K562 (cell line): ENCODE measurements at regions not wholly inside any gene's neighbourhood (a gene's known extent, or its start where the extent isn't known, plus 50 kb on each side); places are given as distances from the start of the nearest gene placed in this dataset.

ENCODE experiments used
- BACH1 ChIP-seq: fragments of 200-800 bp; sonication (Bioruptor generic); IDR thresholded peaks from 2 replicates; pipeline ENCODE4 v1.6.1; 2016; ENCODE audit warnings: missing genetic modification characterization, missing compliant biosample characterization
- BRCA1 ChIP-seq, 2 experiments: fragments of 450-650 bp in 1 of 2; sonication (generic) in 1 of 2; formaldehyde crosslinking in 1 of 2; IDR thresholded peaks; 2 replicates each; pipeline versions ENCODE4 v1.5.0 to v1.6.1; 2017 to 2020; ENCODE audit warnings: mild to moderate bottlenecking in 1 of 2, missing genetic modification reagents in 1 of 2
- C11orf30 ChIP-seq: fragments of 450-650 bp; IDR thresholded peaks from 2 replicates; pipeline ENCODE4 v1.6.1; 2016; ENCODE audit warnings: low read depth, mild to moderate bottlenecking
- HDAC3 ChIP-seq: fragments of 450-650 bp; IDR thresholded peaks from 2 replicates; pipeline ENCODE4 v1.6.1; 2018; ENCODE audit warnings: borderline replicate concordance, mild to moderate bottlenecking, moderate library complexity; ENCODE audit not compliant: partially characterized antibody
- HIVEP1 ChIP-seq: fragments of 250-450 bp; sonication (Bioruptor Pico); IDR thresholded peaks from 2 replicates; pipeline ENCODE4 v1.4.0; 2020; ENCODE audit warnings: mild to moderate bottlenecking
- MAFF ChIP-seq: IDR thresholded peaks from 2 replicates; pipeline ENCODE4 v1.6.1; 2012; ENCODE audit warnings: low read length, improper control_type of control experiment
- MEF2A ChIP-seq: IDR thresholded peaks from 2 replicates; pipeline ENCODE4 v1.6.1; 2011; ENCODE audit warnings: low read depth, mild to moderate bottlenecking, low read length, moderate library complexity; ENCODE audit not compliant: control insufficient read depth
- NR4A1 ChIP-seq, 2 experiments: fragments of 250-450 bp in 1 of 2; fragments of 450-650 bp in 1 of 2; sonication (Bioruptor Pico) in 1 of 2; IDR thresholded peaks; 2 replicates each; pipeline versions ENCODE4 v1.4.0 to v1.6.1; 2016 to 2020; ENCODE audit warnings: mild to moderate bottlenecking in 2 of 2, missing compliant biosample characterization in 1 of 2, missing genetic modification characterization in 1 of 2, moderate library complexity in 1 of 2
- SETDB1 ChIP-seq: IDR thresholded peaks from one replicate; pipeline ENCODE4 v1.6.1; 2012; ENCODE audit warnings: low read length, control low read depth, inconsistent platforms
- SUPT5H ChIP-seq: fragments of 450-650 bp; IDR thresholded peaks from 2 replicates; pipeline ENCODE4 v1.6.1; 2016
- ZFP1 ChIP-seq: fragments of 450-650 bp; formaldehyde crosslinking; IDR thresholded peaks from 2 replicates; pipeline ENCODE4 v1.4.0; 2020; ENCODE audit warnings: mild to moderate bottlenecking, mixed read lengths
- ZNF134 ChIP-seq: fragments of 250-450 bp; sonication (Bioruptor Pico); conservative IDR thresholded peaks from 2 replicates; pipeline ENCODE4 v1.4.0; 2020
- ZNF311 ChIP-seq: fragments of 250-450 bp; sonication (Bioruptor Pico); IDR thresholded peaks from 2 replicates; pipeline ENCODE4 v1.4.0; 2020; ENCODE audit warnings: mild to moderate bottlenecking, moderate library complexity
- ZNF551 ChIP-seq: fragments of 250-450 bp; sonication (Bioruptor Pico); IDR thresholded peaks from 2 replicates; pipeline ENCODE4 v1.5.0; 2021; ENCODE audit warnings: mild to moderate bottlenecking, moderate library complexity
- TF ChIP-seq, protein P1 (sequence below), 3 experiments: fragments of 200-800 bp in 1 of 3; fragments of 250-450 bp in 1 of 3; fragments of 450-650 bp in 1 of 3; sonication (Bioruptor Pico) in 1 of 3; sonication (Bioruptor generic) in 1 of 3; formaldehyde crosslinking in 1 of 3; IDR thresholded peaks; 2 replicates each; pipeline versions ENCODE4 v1.6.1 to v1.8.0; 2016 to 2022; ENCODE audit warnings: mild to moderate bottlenecking in 2 of 3, missing genetic modification characterization in 2 of 3, missing compliant biosample characterization in 1 of 3, moderate library complexity in 1 of 3
- TF ChIP-seq, protein P2 (sequence below), 2 experiments: fragments of 200-800 bp in 1 of 2; sonication (Bioruptor generic) in 1 of 2; sonication (generic) in 1 of 2; formaldehyde crosslinking in 1 of 2; IDR thresholded peaks in 1 of 2; conservative IDR thresholded peaks in 1 of 2; 2 replicates each; pipeline versions ENCODE4 v1.5.0 to v1.6.1; 2016 to 2020; ENCODE audit warnings: missing compliant biosample characterization in 1 of 2, missing genetic modification characterization in 1 of 2, missing genetic modification reagents in 1 of 2
- TF ChIP-seq, protein P3 (sequence below): fragments of 450-650 bp; IDR thresholded peaks from 2 replicates; pipeline ENCODE4 v1.6.1; 2018; ENCODE audit warnings: mild to moderate bottlenecking, low read depth; ENCODE audit not compliant: partially characterized antibody
- TF ChIP-seq, protein P4 (sequence below): sonication (generic); formaldehyde crosslinking; IDR thresholded peaks from 2 replicates; pipeline ENCODE4 v1.5.0; 2020; ENCODE audit warnings: missing genetic modification reagents

DNA sequence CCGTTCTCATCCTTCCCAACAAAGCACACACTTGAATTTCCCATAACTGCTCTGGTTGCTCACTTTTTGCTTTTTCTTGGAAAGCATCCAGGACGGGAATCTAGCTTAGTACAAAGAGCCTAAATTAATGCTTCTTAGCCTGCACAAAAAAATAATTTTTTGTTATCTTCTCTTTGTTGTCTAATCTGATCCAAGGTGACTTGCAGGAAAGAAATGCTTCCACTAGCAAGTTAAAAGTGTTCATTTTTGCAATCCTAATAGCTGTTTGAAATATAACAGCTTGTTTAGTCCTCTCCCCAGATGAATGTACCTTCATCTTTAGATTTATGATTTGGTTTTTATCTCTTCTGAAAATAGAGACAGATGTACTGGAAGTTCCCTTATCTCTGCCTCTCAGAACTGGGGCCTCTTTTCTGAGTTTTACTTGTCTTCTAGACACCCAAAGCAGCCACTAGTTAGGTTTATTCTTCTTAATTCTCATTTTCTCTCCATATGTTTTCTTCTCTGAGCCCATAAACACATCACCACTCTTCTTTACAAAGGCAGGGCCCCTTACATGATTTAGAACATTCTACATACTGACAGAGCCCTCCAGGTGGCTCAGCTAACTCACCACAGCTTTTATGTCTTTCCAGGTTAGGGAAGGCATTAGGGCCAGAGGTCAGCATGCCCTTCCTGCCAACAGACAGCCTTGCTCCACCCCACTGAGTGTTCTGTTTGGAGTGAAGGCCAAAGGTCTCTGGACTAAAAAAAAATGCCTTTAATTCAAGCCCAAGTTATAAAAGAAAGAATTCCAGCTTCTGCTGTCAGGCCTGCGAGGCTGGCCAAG is 74.7 kb upstream of the MAP4K3 start (continued):
- TF ChIP-seq SUPT5H = no peak
- no peak for TF ChIP-seq MAFF
- TF ChIP-seq MEF2A = peak; percentile 59
- peak; percentile 90 for TF ChIP-seq HDAC3
- TF ChIP-seq, protein P1, sequence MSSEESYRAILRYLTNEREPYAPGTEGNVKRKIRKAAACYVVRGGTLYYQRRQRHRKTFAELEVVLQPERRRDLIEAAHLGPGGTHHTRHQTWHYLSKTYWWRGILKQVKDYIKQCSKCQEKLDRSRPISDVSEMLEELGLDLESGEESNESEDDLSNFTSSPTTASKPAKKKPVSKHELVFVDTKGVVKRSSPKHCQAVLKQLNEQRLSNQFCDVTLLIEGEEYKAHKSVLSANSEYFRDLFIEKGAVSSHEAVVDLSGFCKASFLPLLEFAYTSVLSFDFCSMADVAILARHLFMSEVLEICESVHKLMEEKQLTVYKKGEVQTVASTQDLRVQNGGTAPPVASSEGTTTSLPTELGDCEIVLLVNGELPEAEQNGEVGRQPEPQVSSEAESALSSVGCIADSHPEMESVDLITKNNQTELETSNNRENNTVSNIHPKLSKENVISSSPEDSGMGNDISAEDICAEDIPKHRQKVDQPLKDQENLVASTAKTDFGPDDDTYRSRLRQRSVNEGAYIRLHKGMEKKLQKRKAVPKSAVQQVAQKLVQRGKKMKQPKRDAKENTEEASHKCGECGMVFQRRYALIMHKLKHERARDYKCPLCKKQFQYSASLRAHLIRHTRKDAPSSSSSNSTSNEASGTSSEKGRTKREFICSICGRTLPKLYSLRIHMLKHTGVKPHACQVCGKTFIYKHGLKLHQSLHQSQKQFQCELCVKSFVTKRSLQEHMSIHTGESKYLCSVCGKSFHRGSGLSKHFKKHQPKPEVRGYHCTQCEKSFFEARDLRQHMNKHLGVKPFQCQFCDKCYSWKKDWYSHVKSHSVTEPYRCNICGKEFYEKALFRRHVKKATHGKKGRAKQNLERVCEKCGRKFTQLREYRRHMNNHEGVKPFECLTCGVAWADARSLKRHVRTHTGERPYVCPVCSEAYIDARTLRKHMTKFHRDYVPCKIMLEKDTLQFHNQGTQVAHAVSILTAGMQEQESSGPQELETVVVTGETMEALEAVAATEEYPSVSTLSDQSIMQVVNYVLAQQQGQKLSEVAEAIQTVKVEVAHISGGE (CRISPR knock-in tag; IDR thresholded peaks at IDR 0.05) = peak in 1 of 3 experiments; percentile 54; a peak in 1 of 6 replicates
- no peak for TF ChIP-seq NR4A1 (CRISPR knock-in tag; IDR thresholded peaks at IDR 0.05)
- TF ChIP-seq NR4A1 (tag; IDR thresholded peaks at IDR 0.05) = no peak
- TF ChIP-seq, protein P2, sequence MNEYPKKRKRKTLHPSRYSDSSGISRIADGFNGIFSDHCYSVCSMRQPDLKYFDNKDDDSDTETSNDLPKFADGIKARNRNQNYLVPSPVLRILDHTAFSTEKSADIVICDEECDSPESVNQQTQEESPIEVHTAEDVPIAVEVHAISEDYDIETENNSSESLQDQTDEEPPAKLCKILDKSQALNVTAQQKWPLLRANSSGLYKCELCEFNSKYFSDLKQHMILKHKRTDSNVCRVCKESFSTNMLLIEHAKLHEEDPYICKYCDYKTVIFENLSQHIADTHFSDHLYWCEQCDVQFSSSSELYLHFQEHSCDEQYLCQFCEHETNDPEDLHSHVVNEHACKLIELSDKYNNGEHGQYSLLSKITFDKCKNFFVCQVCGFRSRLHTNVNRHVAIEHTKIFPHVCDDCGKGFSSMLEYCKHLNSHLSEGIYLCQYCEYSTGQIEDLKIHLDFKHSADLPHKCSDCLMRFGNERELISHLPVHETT (CRISPR knock-in tag; conservative IDR thresholded peaks at IDR 0.05 in 1 of 2, IDR thresholded peaks at IDR 0.05 in 1 of 2) = peak in 1 of 2 experiments; percentile 77; a peak in 2 of 4 replicates
- peak; percentile 43; the same call in 1 of the 2 replicates for TF ChIP-seq BACH1 (tag)
- no peak for TF ChIP-seq ZNF311 (CRISPR knock-in tag)
- no peak for TF ChIP-seq HIVEP1 (CRISPR knock-in tag)
- TF ChIP-seq, protein P3, sequence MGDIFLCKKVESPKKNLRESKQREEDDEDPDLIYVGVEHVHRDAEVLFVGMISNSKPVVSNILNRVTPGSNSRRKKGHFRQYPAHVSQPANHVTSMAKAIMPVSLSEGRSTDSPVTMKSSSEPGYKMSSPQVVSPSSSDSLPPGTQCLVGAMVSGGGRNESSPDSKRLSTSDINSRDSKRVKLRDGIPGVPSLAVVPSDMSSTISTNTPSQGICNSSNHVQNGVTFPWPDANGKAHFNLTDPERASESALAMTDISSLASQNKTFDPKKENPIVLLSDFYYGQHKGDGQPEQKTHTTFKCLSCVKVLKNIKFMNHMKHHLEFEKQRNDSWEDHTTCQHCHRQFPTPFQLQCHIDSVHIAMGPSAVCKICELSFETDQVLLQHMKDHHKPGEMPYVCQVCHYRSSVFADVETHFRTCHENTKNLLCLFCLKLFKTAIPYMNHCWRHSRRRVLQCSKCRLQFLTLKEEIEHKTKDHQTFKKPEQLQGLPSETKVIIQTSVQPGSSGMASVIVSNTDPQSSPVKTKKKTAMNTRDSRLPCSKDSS = no peak
- no peak for TF ChIP-seq ZFP1 (CRISPR knock-in tag)
- 0 out of 2 replicates have a peak, but pooled peaks have one; percentile 30 for TF ChIP-seq C11orf30
- no peak for TF ChIP-seq ZNF551 (CRISPR knock-in tag)
- TF ChIP-seq, protein P4, sequence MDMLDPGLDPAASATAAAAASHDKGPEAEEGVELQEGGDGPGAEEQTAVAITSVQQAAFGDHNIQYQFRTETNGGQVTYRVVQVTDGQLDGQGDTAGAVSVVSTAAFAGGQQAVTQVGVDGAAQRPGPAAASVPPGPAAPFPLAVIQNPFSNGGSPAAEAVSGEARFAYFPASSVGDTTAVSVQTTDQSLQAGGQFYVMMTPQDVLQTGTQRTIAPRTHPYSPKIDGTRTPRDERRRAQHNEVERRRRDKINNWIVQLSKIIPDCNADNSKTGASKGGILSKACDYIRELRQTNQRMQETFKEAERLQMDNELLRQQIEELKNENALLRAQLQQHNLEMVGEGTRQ = no peak
- no peak for TF ChIP-seq BRCA1 (IDR thresholded peaks at IDR 0.05)
- no peak for TF ChIP-seq BRCA1 (CRISPR knock-in tag; IDR thresholded peaks at IDR 0.05)
- TF ChIP-seq SETDB1 = no peak
- TF ChIP-seq ZNF134 (CRISPR knock-in tag) = 0 out of 2 replicates have a peak, but pooled peaks have one; percentile 40
